AG09309 (cell line): ENCODE measurements at regions not wholly inside any gene's neighbourhood (a gene's known extent, or its start where the extent isn't known, plus 50 kb on each side); places are given as distances from the start of the nearest gene placed in this dataset.

Experiments used
- DNase-seq: peaks from one replicate; pipeline ENCODE4 v3.0.0-alpha.2; 2010; ENCODE audit warnings: low read depth
- H3K4me3 ChIP-seq: 2 replicates; pipeline ENCODE4 v1.5.1; 2011; ENCODE audit warnings: mild to moderate bottlenecking, low read depth, low read length, moderate library complexity; ENCODE audit not compliant: control insufficient read depth
- CTCF ChIP-seq: IDR thresholded peaks from 2 replicates; pipeline ENCODE4 v1.5.1; 2011; ENCODE audit warnings: mild to moderate bottlenecking, low read depth, low read length, inconsistent platforms; ENCODE audit not compliant: insufficient read depth, control insufficient read depth; ENCODE audit errors: missing control alignments

GRCh38 chr7:15751191-15751701 is 64.8 kb upstream of the MEOX2 start:
- TF ChIP-seq CTCF, result no peak
- H3K4me3 ChIP-seq, result no peak overlapping the region
- DNase-seq, result peak; percentile 37

GRCh38 chr7:15750727-15751126 is 64.2 kb upstream of the MEOX2 start:
- DNase-seq, result no peak
- H3K4me3 ChIP-seq, result no peak overlapping the region
- no peak for TF ChIP-seq CTCF

GRCh38 chr7:15749631-15750030 is 63.1 kb upstream of the MEOX2 start:
- H3K4me3 ChIP-seq, result no peak overlapping the region
- no peak for DNase-seq
- no peak for TF ChIP-seq CTCF

GRCh38 chr7:15747712-15748111 is 61.2 kb upstream of the MEOX2 start:
- H3K4me3 ChIP-seq, result no peak overlapping the region
- no peak for TF ChIP-seq CTCF
- no peak for DNase-seq

- no peak overlapping the region for H3K4me3 ChIP-seq
- DNase-seq, result no peak
- no peak for TF ChIP-seq CTCF
Observed at GRCh38 chr7:15747301-15747700, 60.8 kb upstream of the MEOX2 start.

- TF ChIP-seq CTCF, result no peak
- no peak overlapping the region for H3K4me3 ChIP-seq
- DNase-seq, result no peak
Observed at GRCh38 chr7:15743926-15744480, 57.5 kb upstream of the MEOX2 start.

GRCh38 chr7:15737601-15738000 is 51.1 kb upstream of the MEOX2 start:
- no peak overlapping the region for H3K4me3 ChIP-seq
- no peak for DNase-seq
- no peak for TF ChIP-seq CTCF
